SK-N-SH treated with all-trans-retinoic acid at 6 μM for 48 hours (cell line): ENCODE measurements at regions not wholly inside any gene's neighbourhood (a gene's known extent, or its start where the extent isn't known, plus 50 kb on each side); places are given as distances from the start of the nearest gene placed in this dataset.

Experiments used
- ATAC-seq: fragments of 200-7000 bp; cut with Tn5 transposase; 3 replicates; pipeline ENCODE4 v1.9.1; 2020; ENCODE audit warnings: mild to moderate bottlenecking, moderate library complexity
- ARNTL ChIP-seq: fragments of 450-650 bp; formaldehyde crosslinking; IDR thresholded peaks from 2 replicates; pipeline ENCODE4 v1.5.0; 2020; ENCODE audit warnings: low read depth, mild to moderate bottlenecking, moderate library complexity, borderline replicate concordance
- BACH2 ChIP-seq: fragments of 250-450 bp; sonication (Bioruptor Pico); IDR thresholded peaks from 2 replicates; pipeline ENCODE4 v1.9.0; 2021; ENCODE audit warnings: mild to moderate bottlenecking, borderline replicate concordance
- CREB5 ChIP-seq: fragments of 250-450 bp; sonication (Bioruptor Pico); IDR thresholded peaks from 2 replicates; pipeline ENCODE4 v1.5.1; 2020; ENCODE audit warnings: low read depth, mild to moderate bottlenecking, moderate library complexity
- CSDC2 ChIP-seq: fragments of 250-450 bp; sonication (Bioruptor Pico); IDR thresholded peaks from 2 replicates; pipeline ENCODE4 v1.5.0; 2020; ENCODE audit warnings: mild to moderate bottlenecking, moderate library complexity
- CSRNP3 ChIP-seq: fragments of 250-450 bp; sonication (Bioruptor Pico); IDR thresholded peaks from 2 replicates; pipeline ENCODE4 v1.5.1; 2021; ENCODE audit warnings: mild to moderate bottlenecking, moderate library complexity
- ESRRG ChIP-seq: fragments of 250-450 bp; sonication (Bioruptor Pico); IDR thresholded peaks from 2 replicates; pipeline ENCODE4 v1.6.1; 2021; ENCODE audit warnings: mild to moderate bottlenecking
- GLIS3 ChIP-seq: fragments of 250-450 bp; sonication (Bioruptor Pico); IDR thresholded peaks from 2 replicates; pipeline ENCODE4 v1.5.0; 2020; ENCODE audit warnings: mild to moderate bottlenecking, moderate library complexity
- ISL1 ChIP-seq: fragments of 250-450 bp; sonication (Bioruptor Pico); IDR thresholded peaks from 2 replicates; pipeline ENCODE4 v2.1.2; 2022; ENCODE audit warnings: mild to moderate bottlenecking, moderate library complexity
- OSR1 ChIP-seq: fragments of 250-450 bp; sonication (Bioruptor Pico); IDR thresholded peaks from 2 replicates; pipeline ENCODE4 v1.8.0; 2022; ENCODE audit warnings: moderate library complexity, mild to moderate bottlenecking, inconsistent platforms
- PATZ1 ChIP-seq: fragments of 250-450 bp; sonication (Bioruptor Pico); IDR thresholded peaks from 2 replicates; pipeline ENCODE4 v1.8.0; 2020; ENCODE audit warnings: mild to moderate bottlenecking, moderate library complexity, borderline replicate concordance
- PPARA ChIP-seq: fragments of 250-450 bp; sonication (Bioruptor Pico); IDR thresholded peaks from 2 replicates; pipeline ENCODE4 v1.5.0; 2020; ENCODE audit warnings: mild to moderate bottlenecking, borderline replicate concordance
- RARB ChIP-seq: fragments of 250-450 bp; sonication (Bioruptor Pico); IDR thresholded peaks from 2 replicates; pipeline ENCODE4 v1.8.0; 2021; ENCODE audit warnings: mild to moderate bottlenecking, moderate library complexity
- SNAI2 ChIP-seq: fragments of 250-450 bp; sonication (Bioruptor Pico); IDR thresholded peaks from 2 replicates; pipeline ENCODE4 v1.5.0; 2020; ENCODE audit warnings: mild to moderate bottlenecking, moderate library complexity
- TCF4 ChIP-seq: fragments of 250-450 bp; sonication (Bioruptor Pico); IDR thresholded peaks from 2 replicates; pipeline ENCODE4 v1.8.0; 2021; ENCODE audit warnings: mild to moderate bottlenecking, moderate library complexity, borderline replicate concordance
- TOX ChIP-seq: fragments of 250-450 bp; sonication (Bioruptor Pico); IDR thresholded peaks from 2 replicates; pipeline ENCODE4 v1.8.0; 2021; ENCODE audit warnings: mild to moderate bottlenecking, moderate library complexity, borderline replicate concordance
- TSHZ2 ChIP-seq: fragments of 250-450 bp; sonication (Bioruptor Pico); IDR thresholded peaks from 2 replicates; pipeline ENCODE4 v1.5.0; 2020; ENCODE audit warnings: mild to moderate bottlenecking, moderate library complexity
- ZC3H10 ChIP-seq: fragments of 250-450 bp; sonication (Bioruptor Pico); IDR thresholded peaks from 2 replicates; pipeline ENCODE4 v1.5.1; 2021; ENCODE audit warnings: mild to moderate bottlenecking, moderate library complexity
- ZFP3 ChIP-seq: fragments of 250-450 bp; sonication (Bioruptor Pico); IDR thresholded peaks from 2 replicates; pipeline ENCODE4 v1.5.0; 2020; ENCODE audit warnings: mild to moderate bottlenecking, moderate library complexity
- ZFP30 ChIP-seq: fragments of 450-650 bp; formaldehyde crosslinking; IDR thresholded peaks from 2 replicates; pipeline ENCODE4 v1.5.0; 2022; ENCODE audit warnings: mild to moderate bottlenecking, moderate library complexity
- ZNF565 ChIP-seq: fragments of 450-650 bp; formaldehyde crosslinking; conservative IDR thresholded peaks from 2 replicates; pipeline ENCODE4 v1.5.0; 2020; ENCODE audit warnings: low read depth, mild to moderate bottlenecking, moderate library complexity
- ZNF70 ChIP-seq: fragments of 450-650 bp; formaldehyde crosslinking; IDR thresholded peaks from 2 replicates; pipeline ENCODE4 v1.5.0; 2020; ENCODE audit warnings: mild to moderate bottlenecking, moderate library complexity
- ZNF8 ChIP-seq: fragments of 450-650 bp; formaldehyde crosslinking; IDR thresholded peaks from 2 replicates; pipeline ENCODE4 v1.5.0; 2020; ENCODE audit warnings: mild to moderate bottlenecking, moderate library complexity

GRCh38 chr9:80417211-80417773 is 845.5 kb downstream of the TLE4 start:
- TF ChIP-seq RARB (no peak), ESRRG (no peak), SNAI2 (CRISPR knock-in tag) (no peak), ZFP30 (CRISPR knock-in tag) (no peak), ZFP3 (CRISPR knock-in tag) (no peak), ZNF8 (CRISPR knock-in tag) (no peak), BACH2 (CRISPR knock-in tag) (no peak)
- ATAC-seq, result no peak

- no peak for ATAC-seq
- TF ChIP-seq ZC3H10 (CRISPR knock-in tag), result no peak
- no peak for TF ChIP-seq CREB5 (CRISPR knock-in tag)
- TF ChIP-seq CSDC2, result no peak
- TF ChIP-seq CSRNP3 (CRISPR knock-in tag), result no peak
- no peak for TF ChIP-seq TCF4 (CRISPR knock-in tag)
- no peak for TF ChIP-seq ZFP30 (CRISPR knock-in tag)
- TF ChIP-seq ISL1, result no peak
- TF ChIP-seq, all 23 proteins: peak for 0
These were observed 838.3 kb downstream of the TLE4 start for GRCh38 chr9:80410106-80410505.

- TF ChIP-seq ZNF70 (CRISPR knock-in tag) (no peak), ZFP3 (CRISPR knock-in tag) (no peak), RARB (no peak), ZNF8 (CRISPR knock-in tag) (no peak), GLIS3 (CRISPR knock-in tag) (no peak), PPARA (CRISPR knock-in tag) (no peak), TSHZ2 (CRISPR knock-in tag) (no peak), ESRRG (no peak), ISL1 (no peak), PATZ1 (CRISPR knock-in tag) (no peak), CSDC2 (no peak), TOX (CRISPR knock-in tag) (no peak), OSR1 (CRISPR knock-in tag) (no peak), CSRNP3 (CRISPR knock-in tag) (no peak), CREB5 (CRISPR knock-in tag) (no peak), ARNTL (CRISPR knock-in tag) (no peak), ZNF565 (CRISPR knock-in tag) (no peak), ZFP30 (CRISPR knock-in tag) (no peak), SNAI2 (CRISPR knock-in tag) (no peak)
- ATAC-seq, result no peak
These were observed 835.5 kb downstream of the TLE4 start for GRCh38 chr9:80407220-80407619.
